Ecto neural progenitor cell (in vitro differentiated cells): ENCODE measurements at regions not wholly inside any gene's neighbourhood (a gene's known extent, or its start where the extent isn't known, plus 50 kb on each side); places are given as distances from the start of the nearest gene placed in this dataset.
"Not testable (repeated sequence)": the region's sequence is repeated elsewhere in the genome, so short reads cannot be mapped to it uniquely, and the experiment has no call there.

ENCODE experiments used
- DNase-seq: peaks from one replicate; pipeline ENCODE4 v3.0.0-alpha.2; 2018; ENCODE audit warnings: low spot score

DNA sequence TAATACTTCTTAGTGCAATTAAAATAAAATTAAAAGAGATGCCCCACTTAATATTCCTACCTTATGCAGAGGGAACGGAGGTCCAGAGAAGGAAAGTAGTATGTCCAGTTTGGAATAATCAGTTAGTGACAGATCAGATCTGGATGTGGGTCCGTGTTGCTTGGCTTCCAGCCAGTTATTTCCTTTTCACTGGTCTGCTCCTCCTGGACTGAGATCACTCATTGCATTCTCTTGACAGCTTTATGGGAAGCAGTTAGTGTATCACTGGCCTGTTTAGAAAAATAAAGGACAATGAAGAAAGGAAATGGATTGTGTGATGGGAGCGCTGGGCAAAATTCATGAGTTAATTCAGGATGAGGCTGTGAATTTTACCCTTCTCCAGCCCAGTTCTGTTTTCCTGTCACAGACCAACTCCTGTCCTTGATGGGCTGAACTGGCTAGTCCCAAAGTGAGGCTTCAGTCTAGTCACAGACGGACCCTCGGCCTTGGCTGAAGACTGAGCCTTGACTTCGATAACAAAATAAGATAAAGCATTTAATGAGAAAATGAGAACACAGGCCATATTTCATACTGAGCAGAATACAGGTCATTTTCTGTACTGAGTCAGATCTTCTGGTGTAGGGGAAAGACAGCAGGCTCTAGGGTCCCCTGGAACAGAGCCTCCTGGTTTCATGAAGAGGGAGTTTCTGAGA lies 85.2 kb upstream of the TRABD2B start:
- DNase-seq = no peak

GRCh38 chr1:48080331-48081255 lies 83.4 kb upstream of the TRABD2B start:
- no peak for DNase-seq

GRCh38 chr1:48079096-48079495 lies 81.9 kb upstream of the TRABD2B start:
- no peak for DNase-seq

DNA sequence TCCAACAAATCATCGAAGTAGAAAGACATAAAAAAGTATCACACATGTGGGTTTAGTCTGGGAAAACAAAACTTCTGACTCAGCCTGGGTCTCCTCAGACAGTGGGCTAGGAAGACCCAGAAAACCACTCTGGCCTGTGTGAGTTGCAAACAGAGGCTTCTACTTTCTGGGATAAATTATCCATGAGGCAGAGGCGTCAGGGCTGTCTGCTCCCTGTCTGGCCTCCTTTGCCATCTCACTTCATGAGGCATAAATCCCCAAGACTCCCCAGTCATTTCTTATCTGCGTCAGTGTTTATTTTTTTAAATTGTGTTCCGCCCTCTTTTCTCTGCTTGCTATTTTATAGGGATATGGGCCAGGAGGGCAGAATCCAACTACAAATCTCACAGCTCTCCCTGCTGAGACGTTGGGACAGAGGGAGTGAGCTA lies 80.6 kb upstream of the TRABD2B start:
- no peak for DNase-seq

DNA sequence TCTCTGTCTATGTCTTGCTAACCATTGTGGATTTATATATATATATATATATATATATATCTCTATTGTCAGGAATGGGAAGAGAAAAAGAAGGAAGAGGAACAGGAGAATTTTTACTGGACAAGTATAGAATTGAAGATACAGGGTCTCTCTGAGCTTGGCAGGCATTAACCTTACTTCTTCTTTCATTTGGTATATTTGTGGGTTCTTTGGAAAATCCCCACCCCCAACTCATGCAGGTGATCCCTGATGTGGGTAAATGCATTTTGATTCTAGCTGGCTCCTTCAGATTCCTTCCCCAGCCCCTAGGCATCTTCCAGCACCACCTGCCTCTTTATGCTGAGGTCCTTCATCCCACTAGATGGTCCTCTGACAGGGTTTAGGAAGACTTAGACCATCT lies 78.8 kb upstream of the TRABD2B start:
- DNase-seq = no peak

DNA sequence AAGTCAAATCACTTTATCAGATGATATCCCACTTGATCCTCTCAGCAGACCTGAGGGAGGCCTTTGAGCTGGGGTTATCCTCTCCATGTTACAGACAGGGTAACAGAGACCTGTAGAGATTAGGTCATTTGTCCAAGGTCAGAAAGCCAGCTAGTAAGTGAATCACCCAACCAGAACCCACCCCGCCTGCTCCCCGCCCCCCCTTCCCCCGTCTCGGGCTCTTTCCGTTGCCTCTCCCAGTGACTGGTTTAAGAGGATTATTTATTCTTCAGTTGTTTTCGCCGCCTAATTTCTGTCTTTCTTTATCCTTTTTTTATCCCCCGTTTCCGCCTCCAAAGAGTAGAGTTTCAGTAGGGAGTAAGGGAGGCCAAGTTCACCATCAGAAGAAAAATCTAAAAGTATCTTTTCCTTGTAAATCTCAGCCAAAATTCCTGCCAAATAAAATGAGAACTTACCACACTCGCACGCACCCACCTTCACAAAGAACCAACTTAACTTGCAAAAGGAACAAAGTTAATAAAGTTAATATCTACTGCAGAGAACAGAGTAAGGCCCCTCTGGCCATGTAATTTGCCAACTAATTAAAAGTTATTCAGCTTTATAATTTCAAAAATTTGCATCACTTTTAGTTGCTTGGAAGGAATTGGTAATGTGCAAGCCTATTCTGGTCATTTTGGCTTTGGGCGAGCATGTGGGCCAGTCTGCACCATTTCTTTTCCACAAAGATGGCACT lies 76.8 kb upstream of the TRABD2B start:
- no peak for DNase-seq

- DNase-seq = no peak
Observed at GRCh38 chr1:48071513-48071912, 74.3 kb upstream of the TRABD2B start.

GRCh38 chr1:48070396-48070750 lies 73.2 kb upstream of the TRABD2B start:
- DNase-seq = no peak

- DNase-seq = no peak
Observed at GRCh38 chr1:48069662-48070395, 72.6 kb upstream of the TRABD2B start.

GRCh38 chr1:48068206-48068605 lies 71.0 kb upstream of the TRABD2B start:
- no peak for DNase-seq

GRCh38 chr1:48066936-48067335 lies 69.8 kb upstream of the TRABD2B start:
- DNase-seq = no peak

- DNase-seq = not testable (repeated sequence)
Observed at GRCh38 chr1:48064693-48065092, 67.5 kb upstream of the TRABD2B start.

DNA sequence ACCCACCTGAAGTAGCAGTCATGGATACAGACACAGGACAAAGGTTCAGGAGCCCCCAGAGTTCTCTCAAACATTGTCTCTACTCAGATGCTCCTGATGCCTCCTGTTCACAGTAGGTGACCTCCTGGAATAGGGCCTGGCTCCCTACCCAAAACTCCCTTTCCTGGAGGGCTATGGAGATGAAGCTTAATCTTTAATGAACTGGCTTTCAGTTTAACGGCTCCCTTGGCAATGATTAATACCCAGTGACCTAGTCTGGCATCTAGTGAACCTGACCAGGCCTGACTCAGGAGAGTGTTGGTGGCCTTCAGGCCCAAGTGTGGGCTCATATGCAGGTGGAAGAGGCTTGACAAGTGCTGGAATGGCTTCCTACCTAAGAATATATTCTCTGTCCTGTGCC lies 65.2 kb upstream of the TRABD2B start:
- DNase-seq = no peak

GRCh38 chr1:48061162-48062136 lies 64.3 kb upstream of the TRABD2B start:
- DNase-seq = peak; percentile 59

GRCh38 chr1:48059289-48059688 lies 62.1 kb upstream of the TRABD2B start:
- no peak for DNase-seq

- DNase-seq = no peak
Observed at GRCh38 chr1:48058135-48059025, 61.2 kb upstream of the TRABD2B start.

DNA sequence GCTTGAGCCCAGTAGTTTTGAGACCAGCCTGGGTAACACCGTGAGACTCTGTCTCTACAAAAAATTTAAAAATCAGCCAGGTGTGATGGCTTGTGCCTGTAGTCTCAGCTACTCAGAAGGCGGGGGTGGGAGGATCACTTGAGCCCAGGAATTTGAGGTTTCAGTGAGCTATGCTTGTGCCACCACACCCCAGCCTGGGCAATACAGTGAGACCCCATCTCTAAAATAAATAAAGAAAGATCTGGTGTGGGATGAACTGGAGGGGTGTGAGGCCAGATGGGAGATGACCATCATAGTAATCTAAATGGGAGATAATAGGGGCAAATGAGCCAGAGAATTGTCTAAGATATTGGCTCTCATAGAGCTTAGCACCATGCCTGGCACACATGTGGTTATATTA lies 60.1 kb upstream of the TRABD2B start:
- no peak for DNase-seq

DNA sequence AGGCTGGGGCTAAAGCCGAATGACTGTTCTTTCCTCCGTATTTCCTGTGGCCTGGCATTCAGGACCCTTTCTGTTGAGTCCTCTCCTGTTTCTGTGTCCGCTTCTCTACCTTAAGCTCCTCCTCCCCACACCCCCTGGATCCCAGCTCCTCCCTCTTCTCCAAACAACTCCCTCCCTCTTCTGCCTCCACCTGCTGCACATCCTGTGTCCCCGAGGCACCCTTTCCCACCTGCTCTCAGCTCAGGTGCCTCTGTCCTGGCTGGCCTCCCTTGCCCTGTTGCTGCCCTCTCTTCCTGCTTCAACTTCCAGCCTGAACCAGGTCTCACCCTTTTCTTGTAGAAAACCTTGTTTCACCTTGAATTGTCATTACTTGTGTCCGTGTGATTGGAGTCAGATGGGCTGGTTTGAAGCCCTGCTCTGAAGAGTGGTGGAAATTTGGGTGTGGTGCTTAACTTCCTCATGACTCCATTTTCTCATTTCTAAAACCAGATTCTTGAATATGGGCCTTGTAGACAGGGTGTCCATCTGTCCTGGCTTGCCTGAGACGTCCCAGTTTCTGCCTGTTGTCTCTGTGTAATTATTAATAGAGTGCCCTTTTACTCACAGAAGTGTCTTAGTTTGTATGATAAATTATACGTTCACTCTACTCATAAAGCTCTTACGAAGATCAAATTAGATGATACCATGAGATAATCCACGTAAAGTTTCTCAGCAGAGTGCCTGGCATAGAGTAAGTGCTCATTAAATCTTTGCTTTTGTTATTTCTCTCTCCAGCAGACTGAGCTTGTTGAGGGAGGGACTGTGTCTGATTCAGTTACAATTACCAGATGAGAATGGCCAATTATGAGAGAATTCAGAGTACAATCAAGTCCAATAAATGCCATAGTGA lies 58.9 kb upstream of the TRABD2B start:
- no peak for DNase-seq

- DNase-seq = no peak
Observed at GRCh38 chr1:48054232-48054631, 57.0 kb upstream of the TRABD2B start.
